Activated CD4-positive, alpha-beta memory T cell treated with anti-CD3 and anti-CD28 coated beads, Interleukin-2, amount 10 ng/mL, durations not matched to agents 7 days and 5 days (primary cell): ENCODE measurements at regions not wholly inside any gene's neighbourhood (a gene's known extent, or its start where the extent isn't known, plus 50 kb on each side); places are given as distances from the start of the nearest gene placed in this dataset.
A peak's percentile ranks its signal among the peaks of the same experiment; 100 is the strongest.
"Not testable (repeated sequence)": the region's sequence is repeated elsewhere in the genome, so short reads cannot be mapped to it uniquely, and the experiment has no call there.

Experiments
- CTCF ChIA-PET: fragments of 350-600 bp; sonication (Branson Sonifier 250); formaldehyde crosslinking; loops from one replicate; lab custom pipeline; 2021; ENCODE audit warnings: antibody characterized with exemption, inconsistent platforms; lab: Charles Lee
- POLR2A ChIA-PET: fragments of 350-600 bp; sonication (Branson Sonifier 250); formaldehyde crosslinking; loops from one replicate; lab custom pipeline; 2021; ENCODE audit warnings: antibody characterized with exemption; lab: Charles Lee
- DNase-seq: peaks from one replicate; pipeline ENCODE4 v3.0.0-alpha.2; 2020
- H3K27ac Mint-ChIP-seq: one replicate; pipeline ENCODE4 v1.8.0; 2021; ENCODE audit warnings: mild to moderate bottlenecking, mixed read lengths
- H3K27me3 Mint-ChIP-seq: one replicate; pipeline ENCODE4 v1.8.0; 2021; ENCODE audit warnings: mixed read lengths
- H3K36me3 Mint-ChIP-seq: one replicate; pipeline ENCODE4 v1.8.0; 2021; ENCODE audit warnings: low read depth, mixed read lengths
- H3K4me1 Mint-ChIP-seq: one replicate; pipeline ENCODE4 v1.8.0; 2021; ENCODE audit warnings: mixed read lengths
- H3K4me3 Mint-ChIP-seq: one replicate; pipeline ENCODE4 v1.8.0; 2021; ENCODE audit warnings: mild to moderate bottlenecking, mixed read lengths
- H3K9me3 Mint-ChIP-seq: one replicate; pipeline ENCODE4 v1.8.0; 2021; ENCODE audit warnings: mixed read lengths

DNA sequence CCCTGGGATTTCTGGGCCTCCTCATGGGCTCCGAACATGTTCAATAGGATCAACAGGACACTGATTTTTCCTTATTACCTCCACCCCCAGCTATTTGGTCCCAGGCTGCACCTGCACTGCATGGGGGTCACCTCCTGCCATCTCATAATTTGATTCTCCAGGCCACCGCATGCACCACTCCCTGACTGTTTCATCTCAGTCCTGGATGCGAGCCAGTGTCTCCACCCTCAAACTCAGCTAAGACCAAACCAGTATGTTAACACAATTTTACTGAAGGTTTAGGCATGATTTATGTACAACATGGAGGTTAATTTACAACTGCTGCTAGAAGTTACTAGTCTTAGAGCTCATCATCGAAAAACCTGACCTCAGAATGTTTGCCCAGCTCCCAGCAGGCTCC lies 249.5 kb downstream of the UACA start:
- ChIA-PET CTCF (interaction anchor here (2.1 to 2.9 kb wide), 2 partner anchors 9 to 47 kb away, joined by 7 to 16 read pairs; no protein-coding TSS in a partner anchor), POLR2A (no interaction called here)
- Mint-ChIP-seq H3K4me3 (no peak overlapping the region), H3K27me3 (peaks cover 68% of the 10 kb centered on the region), H3K27ac (no peak overlapping the region), H3K4me1 (peaks cover 17% of the 10 kb centered on the region), H3K9me3 (peaks cover 21% of the 10 kb centered on the region), H3K36me3 (peaks cover 24% of the 10 kb centered on the region)
- DNase-seq: no peak

DNA sequence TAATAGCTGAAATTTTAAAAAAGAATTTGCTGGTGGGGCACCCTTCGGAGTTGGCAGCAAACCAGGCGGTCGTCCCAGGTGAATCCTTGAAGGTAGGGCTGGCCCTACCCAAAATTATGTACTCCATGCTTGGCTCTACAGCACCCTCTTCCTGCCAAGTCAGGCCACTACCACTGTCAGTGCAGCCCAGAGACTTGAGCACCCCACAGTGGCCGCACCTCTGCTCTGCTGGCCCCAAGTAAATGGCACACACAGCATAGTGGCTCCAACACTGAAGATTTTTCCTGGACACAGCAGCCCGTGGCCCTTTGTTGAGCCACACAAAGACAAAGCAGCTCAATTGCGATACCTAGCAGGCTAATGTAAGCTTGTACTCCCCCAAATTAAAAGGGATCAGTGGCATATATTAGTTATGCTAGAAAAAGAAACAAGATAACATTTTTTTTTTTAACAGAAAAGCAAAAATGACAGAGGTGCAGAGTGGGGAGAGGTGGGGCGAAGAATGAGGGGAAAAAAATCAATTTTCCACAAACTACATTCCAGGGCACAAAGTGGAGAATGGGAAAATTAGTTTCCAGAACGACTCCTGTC lies 250.5 kb downstream of the UACA start:
- H3K9me3 Mint-ChIP-seq: peaks cover 27% of the 10 kb centered on the region
- CTCF ChIA-PET: interaction anchor here (0.6 to 2.9 kb wide), 8 partner anchors 8 to 1716 kb away, joined by 3 to 16 read pairs (median 3); partner anchors contain the start of gene TLE3
- H3K4me1 Mint-ChIP-seq: peaks cover 27% of the 10 kb centered on the region
- no peak overlapping the region for H3K27ac Mint-ChIP-seq
- peaks cover 26% of the 10 kb centered on the region for H3K36me3 Mint-ChIP-seq
- H3K4me3 Mint-ChIP-seq: no peak overlapping the region
- DNase-seq: peak; percentile 78
- POLR2A ChIA-PET: no interaction called here
- H3K27me3 Mint-ChIP-seq: peaks cover 60% of the 10 kb centered on the region

DNA sequence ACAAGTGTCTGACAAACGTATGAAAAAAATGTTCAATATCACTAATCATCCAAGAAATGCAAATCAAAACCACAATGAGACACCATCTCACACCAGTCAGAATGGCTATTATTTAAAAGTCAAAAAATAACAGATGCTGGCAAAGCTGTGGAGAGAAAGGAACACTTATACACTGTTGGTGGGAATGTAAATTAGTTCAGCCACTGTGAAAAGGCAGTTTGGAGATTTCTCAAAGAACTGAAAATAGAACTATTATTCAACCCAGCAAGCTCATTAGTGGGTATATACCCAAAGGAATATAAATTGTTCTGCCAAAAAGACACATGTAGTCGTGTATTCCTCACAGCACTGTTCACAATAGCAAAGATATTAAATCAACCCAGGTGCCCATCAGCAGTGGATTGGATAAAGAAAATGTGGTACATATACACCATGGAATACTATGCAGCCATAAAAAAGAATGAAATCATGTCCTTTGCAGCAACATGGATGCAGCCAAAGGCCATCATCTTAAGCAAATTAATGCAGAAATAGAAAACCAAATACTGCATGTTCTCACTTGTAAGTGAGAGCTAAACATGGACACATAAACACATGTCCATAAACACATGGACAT lies 251.3 kb downstream of the UACA start:
- Mint-ChIP-seq H3K27me3 (peaks cover 53% of the 10 kb centered on the region), H3K4me1 (peaks cover 31% of the 10 kb centered on the region), H3K9me3 (peaks cover 27% of the 10 kb centered on the region), H3K36me3 (peaks cover 28% of the 10 kb centered on the region)
- POLR2A ChIA-PET, H3K27ac Mint-ChIP-seq, DNase-seq, H3K4me3 Mint-ChIP-seq: not testable (repeated sequence)
- CTCF ChIA-PET: interaction anchor here (0.6 to 2.9 kb wide), 7 partner anchors 8 to 1716 kb away, joined by 3 to 16 read pairs (median 3); no protein-coding TSS in a partner anchor

DNA sequence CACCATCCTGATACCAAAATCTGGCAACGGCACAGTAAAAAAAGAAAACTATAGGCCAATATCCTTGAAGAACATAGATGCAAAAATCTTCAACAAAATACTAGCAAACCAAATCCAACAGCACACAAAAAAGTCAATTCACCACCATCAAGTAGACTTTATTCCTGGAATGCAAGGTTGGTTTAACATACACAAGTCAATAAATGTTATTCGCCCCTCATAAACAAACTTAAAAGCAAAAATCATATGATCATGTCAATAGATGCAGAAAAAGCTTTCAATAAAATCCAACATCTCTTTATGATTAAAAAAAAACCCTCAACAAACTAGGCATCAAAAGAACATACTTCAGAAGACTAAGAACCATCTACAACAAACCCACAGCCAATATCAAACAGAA lies 252.9 kb downstream of the UACA start:
- Mint-ChIP-seq H3K36me3 (peaks cover 33% of the 10 kb centered on the region), H3K4me3 (no peak overlapping the region), H3K27me3 (peaks cover 58% of the 10 kb centered on the region), H3K9me3 (peaks cover 35% of the 10 kb centered on the region), H3K27ac (no peak overlapping the region), H3K4me1 (peaks cover 43% of the 10 kb centered on the region)
- POLR2A ChIA-PET: interaction anchor here (1.4 to 1.5 kb wide), 2 partner anchors 412 to 1034 kb away, joined by 4 read pairs; no protein-coding TSS in a partner anchor
- no peak for DNase-seq
- CTCF ChIA-PET: interaction anchor here (1.1 kb wide), 1 partner anchor 23 kb away, joined by 4 read pairs; no protein-coding TSS in a partner anchor

DNA sequence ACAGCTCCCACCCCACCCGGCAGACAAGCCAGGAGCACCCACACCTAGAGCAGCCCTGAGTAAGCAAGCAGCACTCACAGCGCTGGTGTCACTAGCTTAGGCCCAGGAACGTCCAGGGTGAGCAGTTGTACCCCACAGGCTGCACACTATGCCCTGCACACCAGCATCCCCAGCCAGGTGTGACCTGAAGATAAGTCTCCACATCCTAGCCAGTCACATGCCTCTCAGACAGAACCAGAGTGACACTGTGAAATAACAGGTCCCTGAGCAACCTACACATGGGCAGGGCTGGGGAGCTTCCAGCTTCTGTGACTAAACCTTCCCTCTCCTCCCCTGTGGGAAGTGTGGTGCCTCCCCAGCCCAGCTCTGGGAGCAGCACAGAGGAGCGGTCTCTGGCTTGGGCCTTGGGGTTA lies 253.6 kb downstream of the UACA start:
- Mint-ChIP-seq H3K4me3 (no peak overlapping the region), H3K27me3 (peaks cover 52% of the 10 kb centered on the region), H3K9me3 (peaks cover 35% of the 10 kb centered on the region), H3K4me1 (peaks cover 49% of the 10 kb centered on the region), H3K36me3 (peaks cover 33% of the 10 kb centered on the region), H3K27ac (peak overlapping the region; percentile 34)
- DNase-seq: no peak
- ChIA-PET POLR2A (interaction anchor here (0.9 to 1.9 kb wide), 7 partner anchors 10 to 1057 kb away, joined by 3 to 7 read pairs (median 4); partner anchors contain the start of gene RPLP1), CTCF (interaction anchor here (0.8 to 1.8 kb wide), 6 partner anchors 10 to 26 kb away, joined by 3 to 5 read pairs (median 4); no protein-coding TSS in a partner anchor)

DNA sequence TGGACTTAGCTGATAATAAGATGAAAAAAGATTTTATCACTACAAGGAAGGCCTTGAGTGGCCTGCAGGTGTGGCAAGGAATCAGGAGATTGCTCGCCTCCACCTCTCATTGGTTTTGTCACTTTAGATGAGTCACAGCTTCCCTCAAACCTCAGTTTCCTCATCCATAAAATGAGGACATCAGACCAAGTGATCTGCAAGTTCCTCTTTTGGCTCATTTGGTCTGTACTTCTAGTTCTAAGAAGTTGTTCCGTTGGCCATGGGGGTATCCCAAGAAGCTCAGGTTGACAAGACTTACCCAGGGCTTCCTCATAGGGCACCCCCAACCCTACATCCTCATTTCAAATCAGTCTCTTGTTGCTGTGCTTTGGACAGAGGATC lies 254.1 kb downstream of the UACA start:
- Mint-ChIP-seq H3K9me3 (peaks cover 35% of the 10 kb centered on the region), H3K4me1 (peaks cover 54% of the 10 kb centered on the region), H3K36me3 (peaks cover 33% of the 10 kb centered on the region), H3K4me3 (no peak overlapping the region), H3K27me3 (peaks cover 49% of the 10 kb centered on the region), H3K27ac (peak overlapping the region; percentile 34)
- no peak for DNase-seq
- ChIA-PET CTCF (interaction anchor here (0.8 to 1.8 kb wide), 5 partner anchors 10 to 26 kb away, joined by 3 to 5 read pairs (median 3); no protein-coding TSS in a partner anchor), POLR2A (interaction anchor here (0.9 to 1.9 kb wide), 9 partner anchors 10 to 1056 kb away, joined by 3 to 7 read pairs (median 4); partner anchors contain the start of gene RPLP1)

DNA sequence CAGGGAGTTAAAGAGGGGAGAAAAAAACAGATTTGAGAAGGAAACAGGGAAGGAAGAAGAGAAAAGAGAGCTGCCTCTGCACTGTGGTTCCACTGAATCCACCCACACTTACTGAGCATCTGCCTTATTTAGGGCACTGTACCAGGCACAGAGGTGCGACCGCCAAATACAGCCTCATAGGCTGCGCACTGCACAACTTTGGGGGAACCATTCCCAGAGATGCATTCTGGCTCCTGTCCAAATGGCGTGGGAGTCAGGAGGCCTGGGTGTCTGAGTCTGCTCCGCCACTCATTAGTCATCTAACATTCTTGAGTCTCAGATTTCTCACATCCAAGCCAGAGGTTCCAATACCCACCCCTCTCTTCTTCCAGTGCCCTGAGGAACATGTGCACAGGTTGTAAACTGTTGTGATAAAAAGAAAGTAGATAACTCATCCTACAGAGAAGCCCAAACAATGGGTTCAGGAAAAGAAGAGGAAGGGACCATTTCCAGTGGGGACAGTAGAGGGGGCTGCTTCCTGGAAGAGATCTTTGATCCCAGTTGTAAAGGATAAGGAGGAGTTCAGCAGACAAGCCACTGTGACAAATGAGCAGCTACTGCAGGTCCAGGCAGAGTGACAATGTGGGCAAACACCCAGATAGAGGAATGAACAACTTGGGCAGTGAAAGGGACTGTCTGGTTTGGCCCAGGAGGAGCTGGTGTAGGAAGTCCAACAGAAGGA lies 254.6 kb downstream of the UACA start:
- peak overlapping the region; percentile 34 for H3K27ac Mint-ChIP-seq
- no peak for DNase-seq
- CTCF ChIA-PET: interaction anchor here (0.8 to 1.8 kb wide), 6 partner anchors 9 to 41 kb away, joined by 3 to 5 read pairs (median 3); no protein-coding TSS in a partner anchor
- peaks cover 59% of the 10 kb centered on the region for H3K4me1 Mint-ChIP-seq
- no peak overlapping the region for H3K4me3 Mint-ChIP-seq
- peaks cover 35% of the 10 kb centered on the region for H3K9me3 Mint-ChIP-seq
- H3K36me3 Mint-ChIP-seq: peaks cover 33% of the 10 kb centered on the region
- POLR2A ChIA-PET: interaction anchor here (0.9 to 1.9 kb wide), 8 partner anchors 9 to 1056 kb away, joined by 3 to 7 read pairs (median 4); partner anchors contain the start of gene RPLP1
- peaks cover 46% of the 10 kb centered on the region for H3K27me3 Mint-ChIP-seq

DNA sequence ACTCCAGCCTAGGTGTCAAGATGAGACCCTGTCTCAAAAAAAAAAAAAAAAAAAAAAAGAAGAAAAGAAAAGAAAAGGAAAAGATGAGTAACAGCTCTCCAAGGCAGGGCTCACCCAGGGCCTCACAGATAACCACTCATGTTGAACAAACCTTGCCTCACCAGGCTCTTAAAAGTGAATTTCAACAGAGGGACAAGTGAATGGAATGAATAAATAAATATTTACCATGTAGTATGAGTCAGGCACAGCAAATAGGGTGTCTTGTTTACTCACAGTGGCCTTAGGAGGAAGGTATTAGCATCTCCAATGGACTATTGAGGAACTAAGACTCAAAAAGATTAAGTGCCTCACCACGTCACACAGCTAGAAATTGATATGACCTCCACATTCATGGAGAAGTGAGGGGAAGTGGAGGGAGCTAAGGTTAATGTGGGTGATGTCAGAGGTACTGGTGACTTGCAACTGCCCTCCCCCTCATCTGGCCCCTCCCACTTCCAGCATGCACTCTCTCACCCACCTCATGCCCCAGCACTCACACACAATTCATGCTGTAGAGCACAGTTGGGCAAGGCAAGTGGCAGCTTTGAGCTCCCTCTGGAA lies 255.5 kb downstream of the UACA start:
- ChIA-PET CTCF (interaction anchor here (0.6 to 1.8 kb wide), 3 partner anchors 28 to 530 kb away, joined by 3 to 5 read pairs (median 3); no protein-coding TSS in a partner anchor), POLR2A (interaction anchor here (1.9 kb wide), 1 partner anchor 27 kb away, joined by 7 read pairs; no protein-coding TSS in a partner anchor)
- no peak overlapping the region for H3K4me3 Mint-ChIP-seq
- peak; percentile 40 for DNase-seq
- peaks cover 33% of the 10 kb centered on the region for H3K36me3 Mint-ChIP-seq
- peaks cover 35% of the 10 kb centered on the region for H3K9me3 Mint-ChIP-seq
- H3K27me3 Mint-ChIP-seq: peaks cover 50% of the 10 kb centered on the region
- H3K27ac Mint-ChIP-seq: no peak overlapping the region
- peaks cover 68% of the 10 kb centered on the region for H3K4me1 Mint-ChIP-seq

DNA sequence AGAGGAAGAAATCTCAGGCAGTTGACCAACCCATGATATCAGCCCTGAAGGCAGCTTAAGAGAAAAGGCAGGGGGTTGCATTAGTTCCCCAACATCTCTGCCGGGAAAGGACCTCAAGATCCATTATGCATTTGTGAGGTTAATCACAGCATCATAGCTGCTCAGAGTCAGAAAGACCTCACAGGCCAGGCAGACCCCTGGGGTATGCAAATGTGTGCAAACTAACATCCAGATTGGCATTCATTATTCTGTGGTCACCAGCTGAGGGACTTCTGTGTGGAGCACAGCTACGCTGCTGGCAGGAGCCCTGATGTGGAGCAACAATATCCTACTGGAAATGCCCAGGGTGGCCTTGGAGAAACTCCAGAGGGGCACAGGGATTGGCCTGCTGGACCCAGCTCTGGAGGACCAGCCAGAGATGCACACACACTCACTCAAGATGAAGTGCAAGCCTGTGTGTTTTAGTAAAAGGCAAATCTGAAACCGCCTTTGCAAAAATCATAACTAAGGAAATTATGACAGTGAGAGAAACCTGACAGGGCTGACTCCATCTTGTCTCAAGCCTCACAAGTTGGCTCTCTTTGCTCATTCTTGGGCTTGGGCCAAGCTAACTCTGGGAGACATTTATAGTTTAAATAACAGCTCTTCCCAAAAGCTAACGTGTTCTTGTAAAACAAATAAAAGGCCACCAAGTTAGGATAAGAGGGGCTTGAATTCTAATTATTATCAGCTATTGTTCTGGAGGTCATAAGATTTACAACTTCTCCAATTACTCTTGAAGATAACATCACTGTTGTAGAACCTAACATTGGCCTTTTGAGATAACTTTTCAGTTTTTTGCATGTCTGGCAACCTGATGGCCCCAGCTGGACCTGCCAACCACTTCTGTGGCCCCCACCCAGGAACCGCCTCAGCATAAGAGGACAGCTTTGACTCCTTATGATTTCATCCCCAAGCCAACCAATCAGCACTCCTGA lies 257.1 kb downstream of the UACA start:
- ChIA-PET POLR2A (interaction anchor here (1.0 to 2.9 kb wide), 6 partner anchors 9 to 751 kb away, joined by 3 to 23 read pairs (median 6); no protein-coding TSS in a partner anchor), CTCF (interaction anchor here (0.8 to 4.1 kb wide), 3 partner anchors 13 to 46 kb away, joined by 3 to 21 read pairs (median 3); no protein-coding TSS in a partner anchor)
- no peak overlapping the region for H3K4me3 Mint-ChIP-seq
- peaks cover 74% of the 10 kb centered on the region for H3K4me1 Mint-ChIP-seq
- no peak for DNase-seq
- peaks cover 45% of the 10 kb centered on the region for H3K27me3 Mint-ChIP-seq
- H3K27ac Mint-ChIP-seq: no peak overlapping the region
- peaks cover 26% of the 10 kb centered on the region for H3K36me3 Mint-ChIP-seq
- peaks cover 35% of the 10 kb centered on the region for H3K9me3 Mint-ChIP-seq

DNA sequence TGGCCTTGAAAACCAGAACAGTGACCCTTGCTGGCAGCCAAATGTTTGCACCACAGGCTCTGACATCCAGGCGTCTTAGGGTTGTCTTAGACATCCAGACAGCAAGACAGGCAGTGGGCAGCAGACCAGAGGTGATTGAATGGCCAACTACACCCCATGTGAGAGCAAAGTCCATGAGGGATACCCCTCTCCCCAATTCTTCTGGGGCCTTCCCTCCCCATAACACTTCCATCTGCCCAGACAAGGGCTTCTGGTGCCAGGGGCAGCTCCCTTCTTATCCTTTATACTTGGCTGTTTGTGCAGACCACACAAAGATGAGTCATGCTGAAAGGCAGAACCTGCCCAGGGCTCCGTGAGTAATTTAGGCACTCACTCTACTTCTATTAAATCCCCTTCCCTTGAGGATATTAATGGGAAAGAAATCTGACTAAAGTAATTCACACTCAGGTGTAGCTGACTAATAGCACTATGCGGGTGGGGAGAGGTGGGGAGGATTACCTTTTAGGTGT lies 257.9 kb downstream of the UACA start:
- ChIA-PET CTCF (interaction anchor here (1.1 to 4.1 kb wide), 8 partner anchors 8 to 1043 kb away, joined by 3 to 21 read pairs (median 6); partner anchors contain the start of gene TLE3), POLR2A (interaction anchor here (0.9 to 2.9 kb wide), 11 partner anchors 8 to 784 kb away, joined by 3 to 23 read pairs (median 5); partner anchors contain the start of gene TLE3)
- Mint-ChIP-seq H3K27me3 (peaks cover 39% of the 10 kb centered on the region), H3K4me3 (no peak overlapping the region), H3K36me3 (peaks cover 18% of the 10 kb centered on the region), H3K27ac (peak overlapping the region; percentile 8), H3K4me1 (peaks cover 72% of the 10 kb centered on the region), H3K9me3 (peaks cover 29% of the 10 kb centered on the region)
- DNase-seq: peak; percentile 37
